Kidney glomerular epithelial cell (primary cell): ENCODE measurements at regions not wholly inside any gene's neighbourhood (a gene's known extent, or its start where the extent isn't known, plus 50 kb on each side); places are given as distances from the start of the nearest gene placed in this dataset.

ENCODE experiments used
- DNase-seq: peaks from one replicate; lab custom pipeline; 2025; lab: John Stamatoyannopoulos, UW

DNA sequence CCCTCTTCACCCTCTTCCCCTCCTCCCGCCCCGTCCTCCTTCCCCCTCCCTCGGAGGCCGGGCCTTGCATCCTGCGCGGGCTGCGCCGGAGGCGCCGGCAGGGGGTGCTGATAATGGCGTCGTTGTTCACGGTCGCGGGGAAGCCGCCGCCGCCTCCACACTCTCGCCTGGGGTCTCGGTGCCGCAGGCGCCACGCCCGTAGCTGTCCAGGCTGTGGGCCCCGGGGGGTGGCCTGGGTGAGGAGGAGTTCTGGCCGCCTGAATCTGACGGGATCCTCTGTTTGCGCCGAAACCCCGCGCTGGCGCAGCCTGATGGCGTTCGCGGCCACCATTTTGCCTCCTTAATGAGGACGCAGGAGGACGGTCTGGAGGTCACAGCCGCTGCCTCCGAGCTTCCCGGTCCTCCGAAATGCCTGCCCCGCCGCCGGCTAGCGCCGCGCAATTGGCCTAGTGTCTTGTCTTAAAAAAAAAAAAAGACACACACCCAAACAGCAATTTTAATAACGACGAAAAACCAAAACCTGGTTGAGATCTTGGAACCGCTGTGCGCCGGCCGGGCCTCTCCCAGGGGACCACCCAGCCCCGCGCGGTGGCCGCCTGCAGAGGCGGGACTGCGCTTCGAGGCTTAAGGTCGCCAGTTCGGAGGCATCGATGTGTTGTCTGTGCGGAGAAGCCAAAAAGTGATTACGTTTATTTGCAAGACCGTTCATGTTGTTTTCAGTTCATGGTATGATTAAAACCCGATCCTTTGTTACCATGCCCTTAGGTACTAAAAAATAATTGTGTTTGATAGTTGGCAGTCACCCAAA is 106.6 kb upstream of the HNRNPU start:
- peak; percentile 92 for DNase-seq

- DNase-seq = peak; percentile 56
These were observed 105.9 kb upstream of the HNRNPU start for GRCh38 chr1:244970236-244970743.

- DNase-seq = peak; percentile 70
These were observed 105.3 kb upstream of the HNRNPU start for GRCh38 chr1:244969355-244970235.

DNA sequence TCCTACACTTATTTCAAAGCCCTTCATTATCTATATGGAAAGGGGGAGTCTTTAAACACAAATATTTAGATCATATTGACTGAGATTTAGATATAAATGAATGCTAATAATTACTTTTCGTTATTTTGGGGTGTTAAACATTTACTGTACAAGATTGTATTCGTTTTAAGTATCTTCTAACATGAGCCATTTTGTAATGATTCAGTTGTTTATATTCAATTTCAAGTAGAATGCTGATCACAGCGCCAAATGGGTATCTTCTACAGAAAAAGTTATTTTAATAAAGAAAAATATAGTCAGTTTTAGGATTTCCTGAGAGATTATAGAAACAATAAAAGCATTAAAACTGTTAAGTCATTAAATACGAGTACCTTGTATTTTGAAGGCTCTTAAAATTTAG is 104.5 kb upstream of the HNRNPU start:
- DNase-seq = no peak

- DNase-seq = no peak
These were observed 104.1 kb upstream of the HNRNPU start for GRCh38 chr1:244968471-244968871.

GRCh38 chr1:244967159-244967558 is 102.8 kb upstream of the HNRNPU start:
- no peak for DNase-seq

DNA sequence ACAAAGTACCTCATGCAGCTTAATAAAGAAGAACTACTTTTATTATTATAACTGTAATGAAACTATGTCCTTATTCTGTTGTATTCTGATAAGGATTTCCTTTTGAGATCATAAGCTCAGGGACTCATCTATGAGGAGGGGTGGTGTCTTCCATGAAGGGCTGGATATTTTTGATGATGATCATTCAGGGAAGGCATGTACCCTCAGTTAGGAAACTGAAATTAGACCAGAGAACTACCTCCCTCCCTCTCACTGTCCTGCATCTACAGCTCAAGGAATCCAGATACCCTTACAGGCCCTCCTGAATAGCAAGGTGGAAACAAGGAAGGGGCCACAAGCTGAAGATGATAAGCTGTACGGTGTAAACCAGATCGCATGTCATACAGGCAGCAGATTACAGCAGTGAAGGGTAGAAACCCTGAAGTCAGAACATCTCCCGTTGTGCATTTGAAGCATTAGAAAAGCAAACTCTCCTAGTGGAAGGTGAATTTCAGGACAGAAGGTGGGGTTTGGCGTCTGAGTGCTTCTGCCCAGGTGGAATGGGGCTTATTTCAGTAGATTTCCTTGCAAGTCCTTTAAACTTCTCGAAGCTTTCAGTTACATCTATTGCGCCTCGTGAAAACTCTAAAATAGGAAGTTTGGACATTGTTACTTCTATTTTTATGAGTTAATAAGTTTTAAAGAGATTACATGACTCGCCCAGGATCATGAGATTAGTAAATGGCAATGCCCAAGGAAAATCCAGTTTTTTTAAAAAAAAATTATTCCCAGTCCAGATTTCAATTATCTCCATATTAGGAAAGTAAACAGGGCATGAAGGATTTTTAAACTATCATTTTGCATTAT is 101.1 kb upstream of the HNRNPU start:
- no peak for DNase-seq

DNA sequence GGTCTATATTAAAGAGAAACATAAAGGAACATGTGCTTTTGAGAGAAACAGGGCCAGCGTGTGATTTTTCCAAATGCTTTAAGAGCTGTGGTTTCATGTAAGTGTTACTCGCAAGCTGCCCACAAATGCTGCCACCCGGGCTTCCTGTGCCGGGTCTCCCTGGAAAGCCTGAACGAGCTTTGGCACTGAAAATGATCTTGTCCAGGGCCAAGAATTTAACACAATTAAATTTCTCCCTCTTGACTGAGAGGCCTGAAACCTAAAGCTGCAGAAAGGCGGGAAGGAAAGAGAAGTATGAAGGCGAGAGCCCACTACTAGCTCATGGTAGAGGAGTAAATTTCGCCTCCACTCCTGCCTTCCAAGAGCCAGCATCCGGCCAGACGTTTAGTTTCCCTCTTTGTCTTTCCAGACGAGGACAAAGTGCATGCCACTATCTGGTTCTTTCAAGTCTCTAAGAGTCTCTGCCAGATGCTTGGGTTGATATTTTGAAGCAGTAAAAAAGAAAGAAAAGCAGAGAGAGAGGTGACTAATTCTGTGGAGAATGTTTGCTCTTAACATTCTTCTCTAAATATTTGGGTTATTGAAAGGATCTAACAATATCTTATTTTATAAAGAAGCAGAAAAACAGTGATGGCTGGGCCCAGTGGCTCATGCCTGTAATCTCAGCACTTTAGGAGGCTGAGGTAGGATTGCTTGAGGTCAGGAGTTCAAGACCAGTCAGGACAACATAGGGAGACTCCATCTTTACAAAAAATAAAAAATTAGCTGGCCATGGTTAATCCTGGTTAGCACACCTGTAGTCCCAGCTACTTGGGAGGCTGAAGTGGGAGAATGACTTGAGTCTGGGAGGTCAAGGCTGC is 100.0 kb upstream of the HNRNPU start:
- DNase-seq = peak; percentile 68

DNA sequence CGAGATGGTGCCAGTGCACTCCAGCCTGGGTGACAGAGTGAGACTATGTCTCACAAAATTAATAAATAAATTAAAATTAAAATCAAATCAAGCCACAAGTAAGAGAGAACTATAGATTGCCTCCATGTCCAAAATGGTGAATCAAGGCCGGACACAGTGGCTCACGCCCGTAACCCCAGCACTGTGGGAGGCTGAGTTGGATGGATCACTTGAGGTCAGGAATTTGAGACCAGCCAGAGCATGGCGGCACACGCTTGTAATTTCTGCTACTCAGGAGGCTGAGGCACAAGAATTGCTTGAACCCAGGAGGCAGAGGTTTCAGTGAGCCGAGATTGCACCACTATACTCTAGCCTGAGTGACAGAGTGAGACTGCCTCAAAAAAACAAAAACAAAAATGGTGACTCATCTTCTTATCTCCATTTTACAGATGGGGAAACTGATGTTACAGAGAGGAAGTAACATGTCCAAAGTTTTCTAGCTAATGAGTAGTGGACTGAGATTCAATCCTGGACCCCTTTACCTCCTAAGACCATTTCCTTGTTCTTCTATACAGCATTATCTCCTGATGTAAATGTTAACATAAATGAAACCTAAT is 99.0 kb upstream of the HNRNPU start:
- peak; percentile 36 for DNase-seq

DNA sequence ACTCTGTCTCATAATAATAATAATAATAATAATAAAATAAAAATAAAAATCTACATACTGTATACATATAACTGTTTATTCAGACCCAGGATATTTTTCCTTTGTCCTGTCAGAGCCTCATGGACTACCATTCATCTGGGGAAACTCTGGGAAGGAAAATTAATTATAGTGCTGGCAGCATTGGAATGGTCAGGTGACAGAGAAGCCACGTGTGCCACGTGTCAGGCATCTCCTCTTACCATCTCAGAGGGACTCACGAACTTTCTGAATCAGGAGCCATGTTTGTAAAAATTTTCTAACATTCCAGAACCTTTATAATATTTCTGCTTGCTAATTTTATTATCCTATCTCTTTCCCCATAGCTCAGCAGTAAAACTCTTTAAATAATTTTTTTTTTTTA is 97.8 kb upstream of the HNRNPU start:
- no peak for DNase-seq

DNA sequence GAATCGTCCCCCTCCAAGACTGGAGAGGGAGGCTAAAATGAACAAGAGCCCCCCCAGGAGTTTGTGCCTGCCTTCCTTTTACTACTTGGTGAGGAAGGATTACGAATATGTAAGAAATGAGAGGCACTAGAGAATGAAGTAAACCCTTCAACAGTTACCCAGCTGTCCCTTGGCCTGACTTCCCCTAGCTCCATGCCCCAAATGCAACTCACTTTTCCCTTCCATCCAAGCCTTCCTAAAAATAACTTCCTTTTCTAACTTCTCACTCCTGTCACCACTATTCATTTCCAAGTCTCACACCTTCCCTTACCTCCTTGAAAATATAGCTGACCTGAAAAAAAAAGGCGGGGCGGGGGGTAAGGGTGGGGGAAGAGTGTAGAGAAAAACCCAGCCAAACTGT is 96.6 kb upstream of the HNRNPU start:
- no peak for DNase-seq

GRCh38 chr1:244958593-244958992 is 94.2 kb upstream of the HNRNPU start:
- no peak for DNase-seq

DNA sequence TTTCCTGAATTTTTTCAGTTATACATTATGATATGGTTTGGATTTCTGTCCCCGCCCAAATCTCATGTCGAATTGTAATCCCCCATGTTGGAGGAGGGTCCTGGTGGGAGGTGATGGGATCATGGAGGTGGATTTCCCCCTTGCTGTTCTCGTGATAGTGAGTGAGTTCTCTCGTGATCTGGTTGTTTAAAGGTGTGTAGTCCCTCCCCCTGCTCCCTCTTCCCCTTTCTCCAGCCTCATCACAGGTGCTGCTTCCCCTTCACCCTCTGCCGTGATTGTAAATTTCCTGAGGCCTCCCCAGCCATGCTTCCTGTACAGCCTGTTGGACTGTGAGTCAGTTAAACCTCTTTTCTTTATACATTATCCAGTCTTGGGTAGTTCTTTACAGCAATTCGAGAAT is 93.2 kb upstream of the HNRNPU start:
- no peak for DNase-seq

- no peak for DNase-seq
These were observed 92.8 kb upstream of the HNRNPU start for GRCh38 chr1:244957122-244957521.

DNA sequence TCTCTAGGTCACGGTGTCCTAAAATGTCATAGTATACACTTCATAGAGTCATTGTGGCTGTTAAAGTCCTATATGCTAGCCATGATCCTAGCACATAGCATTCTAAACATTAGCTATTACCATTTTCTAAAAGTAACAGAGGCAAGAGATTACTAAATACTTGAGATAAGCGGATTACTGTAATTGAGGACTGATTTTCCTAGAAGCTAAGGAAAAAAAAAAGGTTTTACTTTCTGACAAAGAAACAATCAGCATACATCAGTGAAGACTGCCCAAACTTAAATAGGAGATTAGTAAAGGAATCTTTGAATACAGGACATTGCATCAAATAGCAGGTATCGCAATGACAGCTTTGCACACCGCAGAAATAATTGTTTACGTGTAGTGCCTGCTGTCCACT is 91.3 kb upstream of the HNRNPU start:
- no peak for DNase-seq

DNA sequence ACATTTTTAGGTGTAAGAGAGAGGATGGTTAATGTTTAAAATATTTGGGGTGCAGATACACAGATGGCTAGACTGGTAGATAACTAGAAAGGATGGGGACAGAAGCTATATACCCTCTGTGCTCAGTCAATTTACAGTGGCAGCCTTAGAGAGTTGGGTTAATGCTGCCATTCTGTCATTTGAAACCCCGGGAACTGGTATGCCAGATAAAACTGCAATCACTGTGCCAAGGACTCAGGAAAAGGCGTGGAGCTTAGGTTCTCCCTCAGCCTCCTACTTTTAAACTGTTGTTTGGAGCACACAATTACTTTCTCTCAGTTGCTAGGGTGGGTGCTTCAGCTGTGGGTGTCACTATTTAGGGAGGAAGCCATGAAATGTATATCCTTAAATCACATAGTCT is 90.0 kb upstream of the HNRNPU start:
- DNase-seq = no peak

GRCh38 chr1:244953901-244954300 is 89.6 kb upstream of the HNRNPU start:
- no peak for DNase-seq

DNA sequence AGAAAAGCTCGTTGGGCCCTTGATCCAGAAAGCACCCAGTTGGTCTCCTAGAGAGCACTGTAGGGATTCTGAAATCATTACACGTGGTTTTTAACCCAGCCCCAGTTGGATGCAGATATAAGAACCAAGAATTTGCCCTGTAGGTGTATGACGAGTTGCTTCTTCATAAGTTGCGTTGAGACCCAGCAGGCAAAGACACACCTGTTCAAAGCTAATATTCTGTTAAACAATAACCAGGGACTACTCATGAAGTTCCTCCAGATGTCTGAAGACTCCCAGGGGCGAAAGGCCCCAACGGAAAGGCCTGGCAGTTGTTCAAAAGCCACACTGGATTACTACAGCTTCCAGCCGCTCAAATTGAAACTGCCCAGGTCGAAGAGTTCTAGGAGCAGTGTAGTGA is 88.6 kb upstream of the HNRNPU start:
- DNase-seq = no peak

- DNase-seq = no peak
These were observed 88.1 kb upstream of the HNRNPU start for GRCh38 chr1:244952280-244952933.

DNA sequence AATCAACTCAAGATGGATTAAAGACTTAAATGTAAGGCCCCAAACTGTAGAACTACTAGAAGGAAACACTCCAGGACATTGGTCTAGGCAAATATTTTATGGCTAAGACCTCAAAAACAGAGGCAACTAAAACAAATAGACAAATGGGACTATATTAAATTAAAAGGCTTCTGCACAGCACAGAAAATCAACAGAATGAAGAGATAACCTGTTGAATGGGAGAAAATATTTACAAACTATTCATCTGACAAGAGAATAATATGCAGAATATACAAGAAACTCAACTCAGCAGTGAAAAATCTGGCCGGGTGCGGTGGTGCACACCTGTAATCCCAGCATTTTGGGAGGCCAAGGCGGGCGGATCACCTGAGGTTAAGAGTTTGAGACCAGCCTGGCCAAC is 84.1 kb upstream of the HNRNPU start:
- no peak for DNase-seq
